Upper lobe of left lung (tissue), 6 donors: ENCODE measurements at regions not wholly inside any gene's neighbourhood (a gene's known extent, or its start where the extent isn't known, plus 50 kb on each side); places are given as distances from the start of the nearest gene placed in this dataset.

ENCODE experiments used
- ATAC-seq, 2 donors: fragments of 200-7000 bp; cut with Tn5 transposase; one replicate each; pipeline ENCODE4 v1.9.1; 2022; ENCODE audit warnings: mild to moderate bottlenecking in 2 of 2, moderate library complexity in 2 of 2; ENCODE audit not compliant: low FRiP score in 2 of 2
- DNase-seq, 2 donors: peaks; one replicate each; pipeline ENCODE4 v3.0.0-alpha.2; 2019 to 2020
- H3K27ac ChIP-seq, 4 donors: fragments of 200-600 bp; sonication (generic); one replicate each; pipeline ENCODE4 v1.5.1; 2016 to 2019
- H3K27me3 ChIP-seq, 4 donors: fragments of 200-600 bp; sonication (generic); one replicate each; pipeline ENCODE4 v1.5.1; 2017 to 2019
- H3K36me3 ChIP-seq, 4 donors: fragments of 200-600 bp; sonication (generic); one replicate each; pipeline ENCODE4 v1.5.1; 2016 to 2019
- H3K4me1 ChIP-seq, 4 donors: fragments of 200-600 bp; sonication (generic); one replicate each; pipeline ENCODE4 v1.5.1; 2018 to 2019
- H3K4me3 ChIP-seq, 4 donors: fragments of 200-600 bp; sonication (generic); one replicate each; pipeline ENCODE4 v1.5.1; 2017 to 2019; ENCODE audit warnings: mild to moderate bottlenecking in 2 of 4, moderate library complexity in 1 of 4
- H3K9me3 ChIP-seq, 4 donors: fragments of 200-600 bp; sonication (generic); one replicate each; pipeline ENCODE4 v1.5.1; 2018 to 2019
- CTCF ChIP-seq, 6 experiments: fragments of 450-650 bp in 4 of 6; fragments of 200-600 bp in 2 of 6; sonication (generic) in 2 of 6; IDR thresholded peaks; one replicate each; pipeline ENCODE4 v1.5.1; 2016 to 2019; ENCODE audit warnings: antibody characterized with exemption in 6 of 6
- EP300 ChIP-seq, 4 donors: sonication (generic); formaldehyde crosslinking; IDR thresholded peaks; one replicate each; pipeline ENCODE4 v1.5.1; 2017; ENCODE audit warnings: antibody characterized with exemption in 4 of 4, control low read depth in 2 of 4
- POLR2A ChIP-seq, 4 donors: fragments of 450-650 bp; IDR thresholded peaks; one replicate each; pipeline ENCODE4 v1.5.1; 2016 to 2017; ENCODE audit warnings: antibody characterized with exemption in 4 of 4, mild to moderate bottlenecking in 2 of 4
- POLR2AphosphoS5 ChIP-seq, 2 donors: sonication (generic); formaldehyde crosslinking; IDR thresholded peaks; one replicate each; pipeline ENCODE4 v1.5.1; 2017; ENCODE audit warnings: antibody characterized with exemption in 2 of 2
- WGBS, 2 donors: methylation state at CpG; one replicate each; pipeline ENCODE4 v1.1.5; 2017 to 2018; 5-methylcytosine and 5-hydroxymethylcytosine counted together
- donor health status: DM: no; HTN: no; CAD: no; lungs with moderate emphysema.
- donor health status: DM: no; HTN: yes; CAD: no; lungs with severe emphysema.

GRCh38 chr2:7400628-7401027, 483.4 kb downstream of the RNF144A start:
- Histone ChIP-seq H3K27me3 (no peaks in the 10 kb centered on the region), H3K9me3 (no peaks in the 10 kb centered on the region), H3K4me3 (no peak overlapping the region), H3K4me1 (no peaks in the 10 kb centered on the region), H3K27ac (no peak overlapping the region), H3K36me3 (no peaks in the 10 kb centered on the region)
- no peak for ATAC-seq
- TF ChIP-seq POLR2A (IDR thresholded peaks at IDR 0.05) (no peak), CTCF (IDR thresholded peaks at IDR 0.05) (no peak), POLR2AphosphoS5 (IDR thresholded peaks at IDR 0.05) (no peak), EP300 (IDR thresholded peaks at IDR 0.05) (no peak)
- WGBS, 2 donors = 56 to 61% methylated on average over 4 of the region's 4 CpGs
- DNase-seq = no peak

- Histone ChIP-seq H3K27ac (no peak overlapping the region), H3K9me3 (no peaks in the 10 kb centered on the region), H3K27me3 (no peaks in the 10 kb centered on the region), H3K4me1 (no peaks in the 10 kb centered on the region), H3K4me3 (no peak overlapping the region), H3K36me3 (no peaks in the 10 kb centered on the region)
- ATAC-seq (no peak), DNase-seq (no peak)
- TF ChIP-seq POLR2AphosphoS5 (IDR thresholded peaks at IDR 0.05) (no peak), EP300 (IDR thresholded peaks at IDR 0.05) (no peak), CTCF (IDR thresholded peaks at IDR 0.05) (no peak), POLR2A (IDR thresholded peaks at IDR 0.05) (no peak)
- 87 to 88% methylated on average over 6 of the region's 6 CpGs for WGBS, 2 donors
These were observed 486.0 kb downstream of the RNF144A start for GRCh38 chr2:7403092-7403775.

GRCh38 chr2:7405861-7406715, 488.9 kb downstream of the RNF144A start:
- DNase-seq (no peak), ATAC-seq (peak in 1 of 2 donors; percentile 45)
- H3K27me3 ChIP-seq = no peaks in the 10 kb centered on the region
- TF ChIP-seq CTCF (IDR thresholded peaks at IDR 0.05) (no peak), POLR2A (IDR thresholded peaks at IDR 0.05) (no peak), POLR2AphosphoS5 (IDR thresholded peaks at IDR 0.05) (no peak), EP300 (IDR thresholded peaks at IDR 0.05) (no peak)
- no peaks in the 10 kb centered on the region for H3K4me1 ChIP-seq
- 68 to 69% methylated on average over 8 to 9 of the region's 9 CpGs for WGBS, 2 donors
- H3K9me3 ChIP-seq = no peaks in the 10 kb centered on the region
- H3K36me3 ChIP-seq = no peaks in the 10 kb centered on the region
- H3K4me3 ChIP-seq = no peak overlapping the region
- H3K27ac ChIP-seq = no peak overlapping the region

- TF ChIP-seq POLR2AphosphoS5 (IDR thresholded peaks at IDR 0.05) (no peak), CTCF (IDR thresholded peaks at IDR 0.05) (no peak), EP300 (IDR thresholded peaks at IDR 0.05) (no peak), POLR2A (IDR thresholded peaks at IDR 0.05) (no peak)
- Histone ChIP-seq H3K9me3 (no peaks in the 10 kb centered on the region), H3K36me3 (no peaks in the 10 kb centered on the region), H3K4me1 (no peaks in the 10 kb centered on the region), H3K27me3 (no peaks in the 10 kb centered on the region), H3K4me3 (no peak overlapping the region), H3K27ac (no peak overlapping the region)
- DNase-seq (no peak), ATAC-seq (no peak)
- WGBS, 2 donors = 87 to 88% methylated on average over 7 of the region's 7 CpGs
These were observed 489.8 kb downstream of the RNF144A start for GRCh38 chr2:7407001-7407400.
